ENCODE measurements at regions not wholly inside any gene's neighbourhood (a gene's known extent, or its start where the extent isn't known, plus 50 kb on each side); places are given as distances from the start of the nearest gene placed in this dataset.

GRCh38 chr1:61533546-61533945, 191.4 kb downstream of the TM2D1 start:
- Histone ChIP-seq H2AFZ (no peak overlapping the region), H3F3A (ENCODE audit: insufficient read depth) (no peaks in the 10 kb centered on the region), H3K27ac (no peak overlapping the region), H3K4me2 (ENCODE audit: unreplicated experiment) (no peak overlapping the region), H3K9ac (no peak overlapping the region), H3K9me3 (ENCODE audit: low read depth) (no peaks in the 10 kb centered on the region), H3K9me2 (ENCODE audit: insufficient read depth) (no peaks in the 10 kb centered on the region), H3K36me3 (ENCODE audit: low read depth) (no peaks in the 10 kb centered on the region), H3K79me2 (ENCODE audit: insufficient read depth) (no peaks in the 10 kb centered on the region), H4K20me1 (ENCODE audit: insufficient read depth) (no peaks in the 10 kb centered on the region), H3K27me3 (replicated peaks; ENCODE audit: insufficient read depth) (peaks cover 3% of the 10 kb centered on the region; the same call in 1 of the 2 replicates), H3K4me3 (no peak overlapping the region), H3K4me1 (ENCODE audit: insufficient read depth) (no peaks in the 10 kb centered on the region)
- no peak for DNase-seq
- no peak for TF ChIP-seq EZH2phosphoT487 (IDR thresholded peaks at IDR 0.05; ENCODE audit: insufficient read depth, low read depth)
- no peak for TF ChIP-seq EZH2 (IDR thresholded peaks at IDR 0.05; ENCODE audit: insufficient read depth, poor library complexity, severe bottlenecking)
- WGBS, 2 experiments (ENCODE audit: low coverage in 1 of 2, low lambda C conversion rate in 2 of 2, missing lambda C conversion rate in 2 of 2), result 33 to 62% methylated on average over 1 of the region's 1 CpG
- in situ Hi-C loops (cut with MboI), result no loop called here

GRCh38 chr1:61531716-61532115, 193.2 kb downstream of the TM2D1 start:
- TF ChIP-seq EZH2 (IDR thresholded peaks at IDR 0.05; ENCODE audit: insufficient read depth, poor library complexity, severe bottlenecking) (no peak), EZH2phosphoT487 (IDR thresholded peaks at IDR 0.05; ENCODE audit: insufficient read depth, low read depth) (no peak)
- Histone ChIP-seq H3K79me2 (ENCODE audit: insufficient read depth) (no peaks in the 10 kb centered on the region), H3K9me3 (ENCODE audit: low read depth) (no peaks in the 10 kb centered on the region), H3K4me3 (no peak overlapping the region), H3K27me3 (replicated peaks; ENCODE audit: insufficient read depth) (0 out of 2 replicates have a peak, but pooled peaks cover 3% of the 10 kb centered on the region), H3K9me2 (ENCODE audit: insufficient read depth) (no peaks in the 10 kb centered on the region), H3K4me1 (ENCODE audit: insufficient read depth) (no peaks in the 10 kb centered on the region), H2AFZ (no peak overlapping the region), H4K20me1 (ENCODE audit: insufficient read depth) (no peaks in the 10 kb centered on the region), H3K36me3 (ENCODE audit: low read depth) (no peaks in the 10 kb centered on the region), H3K27ac (no peak overlapping the region), H3F3A (ENCODE audit: insufficient read depth) (no peaks in the 10 kb centered on the region), H3K4me2 (ENCODE audit: unreplicated experiment) (no peak overlapping the region), H3K9ac (no peak overlapping the region)
- WGBS, 2 experiments (ENCODE audit: low coverage in 1 of 2, low lambda C conversion rate in 2 of 2, missing lambda C conversion rate in 2 of 2), result 61 to 78% methylated on average over 2 of the region's 2 CpGs
- in situ Hi-C loops (cut with MboI), result no loop called here
- DNase-seq, result no peak

GRCh38 chr1:61523893-61524605, 200.9 kb downstream of the TM2D1 start:
- Histone ChIP-seq H4K20me1 (ENCODE audit: insufficient read depth) (no peaks in the 10 kb centered on the region), H3K9me3 (ENCODE audit: low read depth) (no peaks in the 10 kb centered on the region), H3K9me2 (ENCODE audit: insufficient read depth) (no peaks in the 10 kb centered on the region), H3K36me3 (ENCODE audit: low read depth) (no peaks in the 10 kb centered on the region), H3K27me3 (replicated peaks; ENCODE audit: insufficient read depth) (no peaks in the 10 kb centered on the region), H3K9ac (no peak overlapping the region), H3K4me3 (no peak overlapping the region), H3K27ac (no peak overlapping the region), H3F3A (ENCODE audit: insufficient read depth) (no peaks in the 10 kb centered on the region), H3K4me1 (ENCODE audit: insufficient read depth) (no peaks in the 10 kb centered on the region), H3K79me2 (ENCODE audit: insufficient read depth) (no peaks in the 10 kb centered on the region), H2AFZ (no peak overlapping the region), H3K4me2 (ENCODE audit: unreplicated experiment) (no peak overlapping the region)
- in situ Hi-C loops (cut with MboI), result no loop called here
- DNase-seq, result no peak
- TF ChIP-seq EZH2phosphoT487 (IDR thresholded peaks at IDR 0.05; ENCODE audit: insufficient read depth, low read depth) (no peak), EZH2 (IDR thresholded peaks at IDR 0.05; ENCODE audit: insufficient read depth, poor library complexity, severe bottlenecking) (no peak)
- 0 to 15% methylated on average over 1 of the region's 1 CpG for WGBS, 2 experiments (ENCODE audit: low coverage in 1 of 2, low lambda C conversion rate in 2 of 2, missing lambda C conversion rate in 2 of 2)

GRCh38 chr1:61523229-61523628, 201.7 kb downstream of the TM2D1 start:
- no peak for DNase-seq
- no peaks in the 10 kb centered on the region for H3F3A ChIP-seq (ENCODE audit: insufficient read depth)
- 6 to 8% methylated on average over 1 of the region's 1 CpG for WGBS, 2 experiments (ENCODE audit: low coverage in 1 of 2, low lambda C conversion rate in 2 of 2, missing lambda C conversion rate in 2 of 2)
- H3K79me2 ChIP-seq (ENCODE audit: insufficient read depth), result no peaks in the 10 kb centered on the region
- H3K4me3 ChIP-seq, result no peak overlapping the region
- H3K4me1 ChIP-seq (ENCODE audit: insufficient read depth), result no peaks in the 10 kb centered on the region
- no peaks in the 10 kb centered on the region for H3K36me3 ChIP-seq (ENCODE audit: low read depth)
- no peaks in the 10 kb centered on the region for H3K27me3 ChIP-seq (replicated peaks; ENCODE audit: insufficient read depth)
- H3K27ac ChIP-seq, result no peak overlapping the region
- no peak overlapping the region for H3K9ac ChIP-seq
- no peak overlapping the region for H3K4me2 ChIP-seq (ENCODE audit: unreplicated experiment)
- TF ChIP-seq EZH2phosphoT487 (IDR thresholded peaks at IDR 0.05; ENCODE audit: insufficient read depth, low read depth), result no peak
- TF ChIP-seq EZH2 (IDR thresholded peaks at IDR 0.05; ENCODE audit: insufficient read depth, poor library complexity, severe bottlenecking), result no peak
- no peaks in the 10 kb centered on the region for H3K9me3 ChIP-seq (ENCODE audit: low read depth)
- in situ Hi-C loops (cut with MboI), result no loop called here
- H2AFZ ChIP-seq, result no peak overlapping the region
- no peaks in the 10 kb centered on the region for H4K20me1 ChIP-seq (ENCODE audit: insufficient read depth)
- H3K9me2 ChIP-seq (ENCODE audit: insufficient read depth), result no peaks in the 10 kb centered on the region

GRCh38 chr1:61520401-61520800, 204.5 kb downstream of the TM2D1 start:
- no peaks in the 10 kb centered on the region for H3K36me3 ChIP-seq (ENCODE audit: low read depth)
- H3K79me2 ChIP-seq (ENCODE audit: insufficient read depth), result no peaks in the 10 kb centered on the region
- no peak for DNase-seq
- H3K27me3 ChIP-seq (replicated peaks; ENCODE audit: insufficient read depth), result no peaks in the 10 kb centered on the region
- no peaks in the 10 kb centered on the region for H3F3A ChIP-seq (ENCODE audit: insufficient read depth)
- H4K20me1 ChIP-seq (ENCODE audit: insufficient read depth), result no peaks in the 10 kb centered on the region
- no peak overlapping the region for H3K4me2 ChIP-seq (ENCODE audit: unreplicated experiment)
- H3K4me3 ChIP-seq, result no peak overlapping the region
- H2AFZ ChIP-seq, result no peak overlapping the region
- no peaks in the 10 kb centered on the region for H3K4me1 ChIP-seq (ENCODE audit: insufficient read depth)
- no peaks in the 10 kb centered on the region for H3K9me3 ChIP-seq (ENCODE audit: low read depth)
- no peaks in the 10 kb centered on the region for H3K9me2 ChIP-seq (ENCODE audit: insufficient read depth)
- TF ChIP-seq EZH2phosphoT487 (IDR thresholded peaks at IDR 0.05; ENCODE audit: insufficient read depth, low read depth) (no peak), EZH2 (IDR thresholded peaks at IDR 0.05; ENCODE audit: insufficient read depth, poor library complexity, severe bottlenecking) (no peak)
- in situ Hi-C loops (cut with MboI), result no loop called here
- H3K9ac ChIP-seq, result no peak overlapping the region
- H3K27ac ChIP-seq, result no peak overlapping the region

Data from GM23248 (cell line).